ENCODE measurements at regions not wholly inside any gene's neighbourhood (a gene's known extent, or its start where the extent isn't known, plus 50 kb on each side); places are given as distances from the start of the nearest gene placed in this dataset.

GRCh38 chr6:156502969-156503504 lies 274.1 kb upstream of the ARID1B start:
- H3K27me3 ChIP-seq: peaks cover 4% of the 10 kb centered on the region
- no peaks in the 10 kb centered on the region for H3K4me1 ChIP-seq (replicated peaks in 1 of 2)
- intact Hi-C loops (cut with DNase I): no loop called here
- H3K27ac ChIP-seq: no peak overlapping the region
- WGBS, 4 donors: 83 to 86% (median 84%) methylated on average over 8 of the region's 8 CpGs
- H3K9me3 ChIP-seq (replicated peaks in 1 of 3): no peaks in the 10 kb centered on the region
- DNase-seq: no peak
- H3K36me3 ChIP-seq (replicated peaks in 1 of 2): no peaks in the 10 kb centered on the region
- TF ChIP-seq POLR2A (IDR thresholded peaks at IDR 0.05): no peak
- no peak overlapping the region for H3K4me3 ChIP-seq

GRCh38 chr6:156497618-156498017 lies 279.6 kb upstream of the ARID1B start:
- WGBS, 4 donors: 76 to 78% (median 77%) methylated on average over 2 of the region's 2 CpGs
- Histone ChIP-seq H3K36me3 (replicated peaks in 1 of 2) (no peaks in the 10 kb centered on the region), H3K27me3 (no peaks in the 10 kb centered on the region), H3K4me1 (replicated peaks in 1 of 2) (no peaks in the 10 kb centered on the region), H3K9me3 (replicated peaks in 1 of 3) (no peaks in the 10 kb centered on the region), H3K27ac (no peak overlapping the region), H3K4me3 (no peak overlapping the region)
- TF ChIP-seq POLR2A (IDR thresholded peaks at IDR 0.05) (no peak), CTCF (IDR thresholded peaks at IDR 0.05) (no peak)
- no peak for DNase-seq
- intact Hi-C loops (cut with DNase I): no loop called here

GRCh38 chr6:156487877-156488276 lies 289.3 kb upstream of the ARID1B start:
- no peak overlapping the region for H3K4me3 ChIP-seq
- no peak overlapping the region for H3K27ac ChIP-seq
- no peaks in the 10 kb centered on the region for H3K36me3 ChIP-seq (replicated peaks in 1 of 2)
- H3K27me3 ChIP-seq: no peaks in the 10 kb centered on the region
- no peaks in the 10 kb centered on the region for H3K9me3 ChIP-seq (replicated peaks in 1 of 3)
- TF ChIP-seq POLR2A (IDR thresholded peaks at IDR 0.05) (no peak), CTCF (IDR thresholded peaks at IDR 0.05) (no peak)
- H3K4me1 ChIP-seq (replicated peaks in 1 of 2): no peaks in the 10 kb centered on the region
- WGBS, 4 donors: 38 to 92% (median 74%) methylated on average over 1 to 2 of the region's 2 CpGs
- intact Hi-C loops (cut with DNase I): no loop called here
- DNase-seq: no peak

- intact Hi-C loops (cut with DNase I): no loop called here
- Histone ChIP-seq H3K9me3 (replicated peaks in 1 of 3) (no peaks in the 10 kb centered on the region), H3K27ac (no peak overlapping the region), H3K4me1 (replicated peaks in 1 of 2) (no peaks in the 10 kb centered on the region), H3K27me3 (no peaks in the 10 kb centered on the region), H3K4me3 (no peak overlapping the region), H3K36me3 (replicated peaks in 1 of 2) (no peaks in the 10 kb centered on the region)
- TF ChIP-seq POLR2A (IDR thresholded peaks at IDR 0.05) (no peak), CTCF (IDR thresholded peaks at IDR 0.05) (no peak)
- no peak for DNase-seq
Observed at GRCh38 chr6:156485150-156485549, 292.0 kb upstream of the ARID1B start.

GRCh38 chr6:156474507-156475120 lies 302.6 kb upstream of the ARID1B start:
- WGBS, 4 donors: 80 to 84% (median 81%) methylated on average over 5 of the region's 5 CpGs
- Histone ChIP-seq H3K27me3 (no peaks in the 10 kb centered on the region), H3K4me1 (replicated peaks in 1 of 2) (no peaks in the 10 kb centered on the region), H3K9me3 (replicated peaks in 1 of 3) (no peaks in the 10 kb centered on the region), H3K36me3 (replicated peaks in 1 of 2) (no peaks in the 10 kb centered on the region), H3K27ac (no peak overlapping the region), H3K4me3 (no peak overlapping the region)
- no peak for DNase-seq
- intact Hi-C loops (cut with DNase I): no loop called here
- TF ChIP-seq POLR2A (IDR thresholded peaks at IDR 0.05) (no peak), CTCF (IDR thresholded peaks at IDR 0.05) (no peak)
